Dedifferentiated amniotic fluid mesenchymal stem cell (primary cell): ENCODE measurements at regions not wholly inside any gene's neighbourhood (a gene's known extent, or its start where the extent isn't known, plus 50 kb on each side); places are given as distances from the start of the nearest gene placed in this dataset.
"Not testable (repeated sequence)": the region's sequence is repeated elsewhere in the genome, so short reads cannot be mapped to it uniquely, and the experiment has no call there.

Experiments used
- DNase-seq: peaks from one replicate; pipeline ENCODE4 v3.0.0-alpha.2; 2016; ENCODE audit errors: extremely low spot score

DNA sequence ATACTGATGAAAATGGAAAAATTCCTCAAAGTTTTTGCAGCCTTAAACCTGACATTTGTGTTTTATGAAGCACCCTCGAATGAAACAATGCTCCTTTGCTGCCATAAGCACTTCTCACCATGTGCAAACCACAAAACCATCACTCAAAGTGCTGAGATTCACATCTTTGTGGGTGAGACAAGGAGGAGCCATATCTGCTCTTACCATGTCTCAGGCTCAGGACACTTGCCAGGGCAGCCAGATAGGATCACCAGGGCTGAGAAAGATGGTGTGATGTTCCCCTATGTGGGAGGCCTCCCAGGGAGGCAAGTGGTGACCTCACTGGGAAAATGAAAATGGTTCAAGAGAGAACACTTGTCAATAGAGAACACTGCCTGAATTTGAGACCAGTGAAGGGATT, 120.4 kb downstream of the CCDC34 start:
- no peak for DNase-seq

GRCh38 chr11:27241311-27242122, 121.5 kb downstream of the CCDC34 start:
- DNase-seq: peak; percentile 62

DNA sequence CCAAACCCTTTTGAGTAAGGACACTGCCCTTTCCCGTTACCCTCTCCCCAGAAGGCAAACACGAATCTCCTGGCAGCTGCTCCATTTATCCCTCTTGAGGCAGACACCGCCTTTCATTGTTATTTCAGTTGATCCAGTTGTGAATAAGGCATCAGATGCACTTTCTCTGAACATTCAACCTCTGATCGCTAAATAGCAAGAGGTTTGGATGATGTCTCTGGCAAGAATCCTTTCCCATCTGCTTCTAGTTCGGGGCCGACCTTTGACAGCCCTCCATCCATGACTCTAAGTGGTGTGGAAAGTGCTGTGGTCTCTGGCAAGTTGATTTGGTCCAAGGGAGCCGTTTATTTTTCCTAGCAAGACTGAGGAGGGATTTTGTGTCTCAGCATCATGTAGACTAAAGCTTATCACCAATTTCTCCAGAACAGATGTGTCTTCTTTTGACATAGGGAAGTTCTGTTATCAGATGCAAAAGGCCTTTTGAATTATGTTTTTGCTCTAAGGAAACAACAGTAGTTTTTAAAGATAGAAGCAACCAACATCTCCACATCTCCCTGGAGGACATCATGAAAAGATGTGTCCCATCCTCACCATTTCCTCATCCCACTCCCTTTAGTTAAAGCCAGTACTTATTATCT, 123.6 kb downstream of the CCDC34 start:
- peak; percentile 53 for DNase-seq

GRCh38 chr11:27238811-27239210, 124.2 kb downstream of the CCDC34 start:
- no peak for DNase-seq

- no peak for DNase-seq
These were observed 125.4 kb downstream of the CCDC34 start for GRCh38 chr11:27237643-27238042.

DNA sequence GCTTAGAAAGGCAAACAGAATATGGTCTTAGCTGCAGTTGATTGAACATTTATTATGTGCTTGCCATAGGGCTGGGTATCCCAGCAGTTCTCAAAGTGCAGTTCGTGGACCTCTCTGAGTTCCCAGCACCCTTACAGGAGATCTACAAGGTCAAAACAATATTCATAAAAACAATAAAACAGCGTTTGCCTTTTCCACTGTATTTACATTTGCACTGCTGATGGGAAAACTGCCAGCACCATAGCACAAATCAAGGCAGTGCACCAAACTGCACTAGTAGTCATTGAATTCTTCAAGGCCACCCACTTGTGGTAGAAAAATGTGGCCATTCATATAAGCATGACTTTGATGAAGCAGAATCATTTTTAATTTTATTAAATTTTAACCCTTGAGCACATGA, 128.1 kb downstream of the CCDC34 start:
- no peak for DNase-seq

DNA sequence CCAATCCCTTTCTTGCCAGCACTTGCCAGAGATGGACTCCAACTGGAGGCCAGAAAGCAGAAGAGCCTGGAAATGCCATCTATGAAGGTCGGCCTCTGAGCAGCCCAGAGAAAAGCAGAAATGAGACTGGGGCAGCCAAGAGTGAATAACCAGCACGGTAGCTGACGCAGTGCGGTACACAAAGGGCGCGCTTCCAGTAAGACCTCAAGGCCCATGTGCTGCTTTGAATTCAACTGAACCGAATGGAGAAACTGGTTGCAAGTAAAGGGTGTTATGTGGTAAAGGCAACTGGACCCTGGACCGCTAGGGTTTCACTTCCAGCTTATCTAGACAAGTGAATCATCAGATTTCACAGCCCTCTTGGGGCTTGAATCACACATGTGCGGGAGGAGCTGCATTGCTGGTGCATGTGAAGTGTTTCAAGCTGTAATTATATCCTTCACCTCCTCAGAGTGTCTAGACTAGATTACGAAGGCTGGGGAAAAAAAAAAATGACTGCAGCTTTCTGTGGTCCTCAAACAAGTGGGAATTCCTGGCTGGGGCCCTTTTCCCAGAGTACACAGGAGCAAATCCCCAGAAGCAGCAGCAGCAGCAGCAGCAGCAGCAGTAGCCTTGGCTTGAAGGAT, 128.9 kb downstream of the CCDC34 start:
- DNase-seq: peak; percentile 79

DNA sequence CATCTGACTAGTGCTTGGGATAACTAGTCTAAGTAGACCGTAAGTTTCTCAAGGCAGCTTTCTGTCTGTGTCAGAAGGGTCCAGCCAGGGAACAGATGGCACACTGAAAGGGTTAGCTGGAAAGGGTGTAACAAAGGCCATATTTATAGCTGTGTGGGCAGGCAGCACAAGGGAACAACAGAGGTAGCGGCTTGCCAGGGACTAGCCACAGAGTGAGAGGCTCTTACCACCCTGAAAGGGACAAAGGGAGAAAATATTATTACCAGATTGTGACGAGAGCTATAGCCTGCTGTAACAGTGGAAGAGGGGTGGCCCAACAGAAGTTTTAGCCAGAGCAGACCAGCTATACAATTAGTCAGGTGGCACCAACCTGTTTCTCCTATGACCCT, 129.4 kb downstream of the CCDC34 start:
- DNase-seq: no peak

GRCh38 chr11:27231530-27231929, 131.5 kb downstream of the CCDC34 start:
- DNase-seq: no peak

DNA sequence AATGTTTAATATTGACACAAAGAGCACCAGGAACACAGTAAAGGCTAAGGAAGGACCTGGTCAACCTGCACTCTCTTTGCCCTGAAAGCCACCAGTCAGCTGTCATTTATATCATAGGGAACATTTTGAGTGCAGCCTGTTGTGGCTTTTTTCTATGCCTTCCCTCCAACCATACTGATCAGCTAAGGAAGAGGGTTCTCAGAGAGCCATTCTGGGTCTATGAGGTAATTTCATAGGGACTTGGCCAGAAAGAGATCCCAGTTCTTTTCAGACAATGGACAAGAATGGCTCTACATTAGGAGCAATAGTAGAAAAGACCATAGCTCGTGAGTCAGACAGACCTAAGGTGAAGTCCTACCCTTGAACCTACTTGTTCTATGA, 132.8 kb downstream of the CCDC34 start:
- DNase-seq: no peak

- DNase-seq: no peak
These were observed 133.4 kb downstream of the CCDC34 start for GRCh38 chr11:27229511-27230191.

DNA sequence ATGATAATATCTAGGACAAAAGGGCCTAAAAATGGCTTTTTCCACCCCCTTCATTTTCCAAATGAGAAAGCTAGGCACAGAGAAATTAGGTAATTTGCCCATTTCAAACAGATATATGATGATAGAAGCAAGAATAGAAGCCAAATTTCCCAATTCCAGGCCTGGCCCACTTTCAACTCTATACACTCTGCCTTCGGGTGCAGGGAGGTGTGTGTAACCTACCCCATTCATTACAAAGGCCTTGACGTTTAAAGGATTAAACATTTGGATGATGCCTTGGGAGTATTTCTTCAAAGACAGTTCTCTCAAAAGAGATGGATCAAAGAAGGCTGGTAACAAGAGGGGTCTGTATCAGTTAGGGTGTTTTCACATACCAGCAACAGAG, 134.1 kb downstream of the CCDC34 start:
- DNase-seq: no peak

DNA sequence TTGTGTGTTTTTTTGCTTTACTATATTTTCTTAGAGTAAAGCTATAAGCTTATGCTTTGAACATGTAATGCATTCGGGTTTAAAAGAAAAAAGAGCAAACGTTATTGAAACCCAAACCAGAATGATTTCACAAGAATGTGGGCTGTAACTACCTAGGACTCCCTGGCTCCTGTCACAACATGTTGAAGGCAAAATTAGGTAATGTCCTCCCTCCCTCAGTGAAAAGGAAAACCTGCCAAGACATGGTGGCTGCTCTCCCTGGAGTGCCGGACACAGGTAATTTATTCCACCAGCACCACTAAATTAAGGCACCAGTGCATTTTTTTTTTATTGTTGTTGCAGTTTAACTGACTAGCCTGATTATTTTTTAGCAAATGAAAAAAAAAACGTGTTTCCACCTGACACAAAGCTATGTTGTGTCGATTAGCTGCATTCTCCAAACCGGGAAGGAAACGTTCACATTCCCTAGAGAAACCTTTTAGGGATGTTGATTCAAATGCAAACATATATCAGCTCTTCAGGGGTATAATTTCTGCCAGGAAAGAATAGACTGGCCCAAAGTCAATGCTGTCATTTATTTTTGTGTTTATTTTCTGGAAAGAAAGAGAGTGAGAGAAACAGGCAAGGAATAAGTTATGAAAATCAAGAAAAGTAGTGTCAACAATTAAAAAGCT, 134.6 kb downstream of the CCDC34 start:
- DNase-seq: no peak

GRCh38 chr11:27227736-27228135, 135.3 kb downstream of the CCDC34 start:
- no peak for DNase-seq

DNA sequence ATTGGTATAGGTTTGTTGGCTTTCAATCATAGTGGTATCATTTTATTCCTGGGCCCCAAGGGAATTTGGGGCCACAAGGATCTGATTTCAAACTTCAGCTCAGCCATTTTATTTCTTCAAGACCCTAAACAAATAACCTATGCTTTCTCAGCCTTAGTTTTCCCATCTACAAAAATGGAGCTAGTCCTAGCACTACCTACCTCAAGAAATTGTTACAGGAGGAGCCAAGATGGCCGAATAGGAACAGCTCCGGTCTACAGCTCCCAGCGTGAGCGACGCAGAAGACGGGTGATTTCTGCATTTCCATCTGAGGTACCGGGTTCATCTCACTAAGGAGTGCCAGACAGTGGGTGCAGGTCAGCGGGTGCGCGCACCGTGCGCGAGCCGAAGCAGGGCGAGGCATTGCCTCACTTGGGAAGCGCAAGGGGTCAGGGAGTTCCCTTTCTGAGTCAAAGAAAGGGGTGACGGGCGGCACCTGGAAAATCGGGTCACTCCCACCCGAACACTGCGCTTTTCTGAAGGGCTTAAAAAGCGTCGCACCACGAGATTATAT, 143.5 kb downstream of the CCDC34 start:
- DNase-seq: not testable (repeated sequence)

- DNase-seq: peak; percentile 93
These were observed 144.5 kb downstream of the CCDC34 start for GRCh38 chr11:27218421-27219038.

DNA sequence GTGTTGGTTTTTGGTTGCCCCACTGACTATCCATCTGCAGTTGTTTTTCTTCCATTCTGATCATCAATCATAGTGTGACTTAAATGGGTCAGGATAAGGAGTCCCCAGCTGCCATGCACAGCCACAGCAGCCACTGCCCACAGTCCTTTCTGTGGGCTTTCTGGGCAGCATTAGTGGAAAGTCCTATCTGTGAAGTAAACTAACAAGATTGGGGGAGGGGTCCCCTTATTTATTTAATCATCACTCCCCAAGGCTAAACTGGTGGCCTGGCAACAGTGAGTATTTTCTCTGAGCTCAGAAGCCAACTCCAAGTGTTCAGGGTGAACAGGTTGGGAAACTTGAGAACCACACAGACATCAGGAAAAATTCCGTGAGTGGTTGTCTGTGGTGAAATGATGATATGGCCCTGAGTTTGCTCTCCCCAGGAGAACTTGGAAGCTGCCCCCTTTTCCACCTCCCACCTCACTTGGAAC, 145.0 kb downstream of the CCDC34 start:
- peak; percentile 60 for DNase-seq

DNA sequence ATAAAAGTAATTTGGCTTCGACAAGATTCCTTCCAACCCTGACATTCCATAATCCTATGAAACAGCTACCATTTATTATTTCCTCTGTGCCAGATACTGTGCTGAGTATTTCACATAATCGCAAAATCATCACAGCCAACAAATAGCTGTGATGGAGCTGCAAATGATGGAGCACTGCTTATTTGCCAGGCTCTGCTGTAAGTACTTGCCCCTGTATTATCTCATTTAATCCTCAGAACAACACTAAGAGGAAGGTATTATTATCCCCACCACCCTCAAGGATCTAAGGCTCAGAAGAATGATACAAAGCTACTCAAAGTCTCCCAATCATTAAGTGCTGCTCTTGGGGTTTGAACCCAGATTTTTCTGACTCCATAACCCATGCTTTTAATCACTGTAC, 145.5 kb downstream of the CCDC34 start:
- DNase-seq: no peak

GRCh38 chr11:27216270-27217149, 146.5 kb downstream of the CCDC34 start:
- DNase-seq: peak; percentile 81
